NCI-H82 treated with DMSO at 0.1 percent for 48 hours (cell line): ENCODE measurements at regions not wholly inside any gene's neighbourhood (a gene's known extent, or its start where the extent isn't known, plus 50 kb on each side); places are given as distances from the start of the nearest gene placed in this dataset.
"Not testable (repeated sequence)": the region's sequence is repeated elsewhere in the genome, so short reads cannot be mapped to it uniquely, and the experiment has no call there.

ENCODE experiments used
- DNase-seq: peaks from one replicate; lab custom pipeline; 2025; ENCODE audit not compliant: unreplicated experiment; lab: John Stamatoyannopoulos, UW

- no peak for DNase-seq
Measured at GRCh38 chr3:180414157-180414556, 187.8 kb upstream of the TTC14 start.

GRCh38 chr3:180416111-180416594 lies 185.8 kb upstream of the TTC14 start:
- no peak for DNase-seq

- no peak for DNase-seq
Measured at GRCh38 chr3:180417241-180417640, 184.7 kb upstream of the TTC14 start.

GRCh38 chr3:180420016-180420415 lies 181.9 kb upstream of the TTC14 start:
- no peak for DNase-seq

- no peak for DNase-seq
Measured at GRCh38 chr3:180420804-180421203, 181.2 kb upstream of the TTC14 start.

- no peak for DNase-seq
Measured at GRCh38 chr3:180421221-180421620, 180.7 kb upstream of the TTC14 start.

GRCh38 chr3:180421721-180422120 lies 180.2 kb upstream of the TTC14 start:
- no peak for DNase-seq

GRCh38 chr3:180424305-180424704 lies 177.7 kb upstream of the TTC14 start:
- not testable (repeated sequence) for DNase-seq

GRCh38 chr3:180430896-180431295 lies 171.1 kb upstream of the TTC14 start:
- DNase-seq: no peak

GRCh38 chr3:180433152-180433551 lies 168.8 kb upstream of the TTC14 start:
- peak; percentile 90 for DNase-seq

GRCh38 chr3:180447136-180447535 lies 154.8 kb upstream of the TTC14 start:
- DNase-seq: no peak

GRCh38 chr3:180448407-180448806 lies 153.6 kb upstream of the TTC14 start:
- DNase-seq: not testable (repeated sequence)

GRCh38 chr3:180457225-180457624 lies 144.7 kb upstream of the TTC14 start:
- no peak for DNase-seq

GRCh38 chr3:180466401-180467011 lies 135.5 kb upstream of the TTC14 start:
- no peak for DNase-seq

GRCh38 chr3:180467177-180467576 lies 134.8 kb upstream of the TTC14 start:
- no peak for DNase-seq

GRCh38 chr3:180469149-180469548 lies 132.8 kb upstream of the TTC14 start:
- no peak for DNase-seq

GRCh38 chr3:180478695-180479094 lies 123.3 kb upstream of the TTC14 start:
- DNase-seq: peak; percentile 53

GRCh38 chr3:180492047-180492446 lies 109.9 kb upstream of the TTC14 start:
- no peak for DNase-seq

- no peak for DNase-seq
Measured at GRCh38 chr3:180496995-180497394, 105.0 kb upstream of the TTC14 start.

GRCh38 chr3:180516368-180516767 lies 85.6 kb upstream of the TTC14 start:
- DNase-seq: no peak

GRCh38 chr3:180523040-180523439 lies 78.9 kb upstream of the TTC14 start:
- DNase-seq: no peak

- no peak for DNase-seq
Measured at GRCh38 chr3:180528843-180529242, 73.1 kb upstream of the TTC14 start.

- no peak for DNase-seq
Measured at GRCh38 chr3:180529778-180530177, 72.2 kb upstream of the TTC14 start.
